Renal pelvis (tissue), 1 donor: ENCODE measurements at regions not wholly inside any gene's neighbourhood (a gene's known extent, or its start where the extent isn't known, plus 50 kb on each side); places are given as distances from the start of the nearest gene placed in this dataset.
"Not testable (repeated sequence)": the region's sequence is repeated elsewhere in the genome, so short reads cannot be mapped to it uniquely, and the experiment has no call there.

Experiments
- DNase-seq: peaks from one replicate; pipeline ENCODE4 v3.0.0-alpha.2; 2013

- DNase-seq, result no peak
These were observed 432.7 kb upstream of the ALCAM start for GRCh38 chr3:104933972-104934371.

- DNase-seq, result no peak
These were observed 431.1 kb upstream of the ALCAM start for GRCh38 chr3:104935613-104936012.

GRCh38 chr3:104939196-104939595, 427.5 kb upstream of the ALCAM start:
- DNase-seq, result no peak

GRCh38 chr3:104941785-104942184, 424.9 kb upstream of the ALCAM start:
- no peak for DNase-seq

GRCh38 chr3:104943974-104944373, 422.7 kb upstream of the ALCAM start:
- DNase-seq, result no peak

GRCh38 chr3:104947943-104948342, 418.8 kb upstream of the ALCAM start:
- no peak for DNase-seq

GRCh38 chr3:104949810-104950209, 416.9 kb upstream of the ALCAM start:
- not testable (repeated sequence) for DNase-seq

GRCh38 chr3:104951426-104951825, 415.3 kb upstream of the ALCAM start:
- no peak for DNase-seq

- DNase-seq, result no peak
These were observed 414.4 kb upstream of the ALCAM start for GRCh38 chr3:104952146-104952972.

- DNase-seq, result no peak
These were observed 409.9 kb upstream of the ALCAM start for GRCh38 chr3:104956620-104957345.

GRCh38 chr3:104960579-104960978, 406.1 kb upstream of the ALCAM start:
- no peak for DNase-seq

GRCh38 chr3:104961851-104962250, 404.9 kb upstream of the ALCAM start:
- no peak for DNase-seq

GRCh38 chr3:104974316-104974715, 392.4 kb upstream of the ALCAM start:
- DNase-seq, result no peak

GRCh38 chr3:104977719-104978118, 389.0 kb upstream of the ALCAM start:
- no peak for DNase-seq

- DNase-seq, result no peak
These were observed 384.6 kb upstream of the ALCAM start for GRCh38 chr3:104982130-104982529.

- no peak for DNase-seq
These were observed 378.9 kb upstream of the ALCAM start for GRCh38 chr3:104987859-104988258.

GRCh38 chr3:104988496-104988895, 378.2 kb upstream of the ALCAM start:
- DNase-seq, result no peak

- DNase-seq, result no peak
These were observed 376.8 kb upstream of the ALCAM start for GRCh38 chr3:104989878-104990277.

GRCh38 chr3:104990758-104991157, 376.0 kb upstream of the ALCAM start:
- no peak for DNase-seq

- DNase-seq, result no peak
These were observed 374.0 kb upstream of the ALCAM start for GRCh38 chr3:104992676-104993075.

GRCh38 chr3:105006164-105006563, 360.5 kb upstream of the ALCAM start:
- no peak for DNase-seq

GRCh38 chr3:105013657-105014056, 353.1 kb upstream of the ALCAM start:
- DNase-seq, result no peak

GRCh38 chr3:105014631-105015030, 352.1 kb upstream of the ALCAM start:
- no peak for DNase-seq
